A673 (cell line): ENCODE measurements at regions not wholly inside any gene's neighbourhood (a gene's known extent, or its start where the extent isn't known, plus 50 kb on each side); places are given as distances from the start of the nearest gene placed in this dataset.

ENCODE experiments used
- CTCF ChIP-seq: fragments of 300-800, 200-600 bp; sonication (generic); conservative IDR thresholded peaks from 2 replicates; pipeline ENCODE4 v1.5.1; 2017; ENCODE audit warnings: low read depth, mild to moderate bottlenecking, antibody characterized with exemption, low read length, moderate library complexity, mixed read lengths
- EZH2 ChIP-seq: fragments of 200-600 bp; sonication (generic); IDR thresholded peaks from 2 replicates; pipeline ENCODE4 v1.6.1; 2017; ENCODE audit warnings: borderline replicate concordance, low read depth, mild to moderate bottlenecking, mixed read lengths, antibody characterized with exemption, low read length; ENCODE audit not compliant: poor library complexity, severe bottlenecking

- TF ChIP-seq EZH2 (no peak), CTCF (no peak)
Observed at GRCh38 chr13:64534302-64534701, 2695.8 kb downstream of the PCDH9 start.
